ENCODE measurements at regions not wholly inside any gene's neighbourhood (a gene's known extent, or its start where the extent isn't known, plus 50 kb on each side); places are given as distances from the start of the nearest gene placed in this dataset.

GRCh38 chr13:34256236-34256635, 438.3 kb downstream of the RFC3 start:
- peak in 1 of 9 donors; percentile 9 for DNase-seq (ENCODE audit: low read depth in 6 of 9, low spot score in 9 of 9)
- H3K27ac ChIP-seq (ENCODE audit: low read depth in 1 of 2, low read length in 1 of 2): peak overlapping the region in 1 of 2 donors; percentile 43
- peaks cover 0 to 4% of the 10 kb centered on the region in 2 donors for H3K9me3 ChIP-seq (ENCODE audit: control insufficient read depth in 2 of 2, insufficient read depth in 1 of 2, low read length in 1 of 2)

GRCh38 chr13:34257966-34258365, 440.0 kb downstream of the RFC3 start:
- no peak overlapping the region for H3K27ac ChIP-seq (ENCODE audit: low read depth in 1 of 2, low read length in 1 of 2)
- peaks cover 0 to 4% of the 10 kb centered on the region in 2 donors for H3K9me3 ChIP-seq (ENCODE audit: control insufficient read depth in 2 of 2, insufficient read depth in 1 of 2, low read length in 1 of 2)
- H3K4me3 ChIP-seq (ENCODE audit: low read length in 2 of 2): no peak overlapping the region
- DNase-seq (ENCODE audit: low read depth in 6 of 9, low spot score in 9 of 9): peak in 1 of 9 donors; percentile 4
- H3K27me3 ChIP-seq (ENCODE audit: control insufficient read depth in 2 of 2, insufficient read depth in 1 of 2, low read length in 1 of 2): no peaks in the 10 kb centered on the region
- H3K36me3 ChIP-seq (ENCODE audit: control insufficient read depth in 2 of 2, insufficient read depth in 2 of 2, low read length in 1 of 2): no peaks in the 10 kb centered on the region
- no peaks in the 10 kb centered on the region for H3K4me1 ChIP-seq (ENCODE audit: control insufficient read depth in 2 of 2, insufficient read depth in 2 of 2, low read length in 2 of 2)
- 2% methylated on average over 4 of the region's 4 CpGs for WGBS

More at GRCh38 chr13:34256236-34256635, 438.3 kb downstream of the RFC3 start:
- H3K4me3 ChIP-seq (ENCODE audit: low read length in 2 of 2): no peak overlapping the region
- 22% methylated on average over 2 of the region's 2 CpGs for WGBS
- no peaks in the 10 kb centered on the region for H3K4me1 ChIP-seq (ENCODE audit: control insufficient read depth in 2 of 2, insufficient read depth in 2 of 2, low read length in 2 of 2)
- no peaks in the 10 kb centered on the region for H3K27me3 ChIP-seq (ENCODE audit: control insufficient read depth in 2 of 2, insufficient read depth in 1 of 2, low read length in 1 of 2)
- no peaks in the 10 kb centered on the region for H3K36me3 ChIP-seq (ENCODE audit: control insufficient read depth in 2 of 2, insufficient read depth in 2 of 2, low read length in 1 of 2)

GRCh38 chr13:34258646-34259386, 440.9 kb downstream of the RFC3 start:
- H3K36me3 ChIP-seq (ENCODE audit: control insufficient read depth in 2 of 2, insufficient read depth in 2 of 2, low read length in 1 of 2): no peaks in the 10 kb centered on the region
- DNase-seq (ENCODE audit: low read depth in 6 of 9, low spot score in 9 of 9): no peak
- WGBS: 90% methylated on average over 4 of the region's 4 CpGs
- peaks cover 0 to 4% of the 10 kb centered on the region in 2 donors for H3K9me3 ChIP-seq (ENCODE audit: control insufficient read depth in 2 of 2, insufficient read depth in 1 of 2, low read length in 1 of 2)
- no peaks in the 10 kb centered on the region for H3K4me1 ChIP-seq (ENCODE audit: control insufficient read depth in 2 of 2, insufficient read depth in 2 of 2, low read length in 2 of 2)
- H3K27me3 ChIP-seq (ENCODE audit: control insufficient read depth in 2 of 2, insufficient read depth in 1 of 2, low read length in 1 of 2): no peaks in the 10 kb centered on the region
- no peak overlapping the region for H3K27ac ChIP-seq (ENCODE audit: low read depth in 1 of 2, low read length in 1 of 2)
- no peak overlapping the region for H3K4me3 ChIP-seq (ENCODE audit: low read length in 2 of 2)

GRCh38 chr13:34263681-34264080, 445.7 kb downstream of the RFC3 start:
- no peaks in the 10 kb centered on the region for H3K36me3 ChIP-seq (ENCODE audit: control insufficient read depth in 2 of 2, insufficient read depth in 2 of 2, low read length in 1 of 2)
- H3K27me3 ChIP-seq (ENCODE audit: control insufficient read depth in 2 of 2, insufficient read depth in 1 of 2, low read length in 1 of 2): no peaks in the 10 kb centered on the region
- no peaks in the 10 kb centered on the region for H3K4me1 ChIP-seq (ENCODE audit: control insufficient read depth in 2 of 2, insufficient read depth in 2 of 2, low read length in 2 of 2)
- H3K9me3 ChIP-seq (ENCODE audit: control insufficient read depth in 2 of 2, insufficient read depth in 1 of 2, low read length in 1 of 2): no peaks in the 10 kb centered on the region
- no peak overlapping the region for H3K27ac ChIP-seq (ENCODE audit: low read depth in 1 of 2, low read length in 1 of 2)
- H3K4me3 ChIP-seq (ENCODE audit: low read length in 2 of 2): no peak overlapping the region
- 48% methylated on average over 4 of the region's 4 CpGs for WGBS
- DNase-seq (ENCODE audit: low read depth in 6 of 9, low spot score in 9 of 9): no peak

- H3K27ac ChIP-seq (ENCODE audit: low read depth in 1 of 2, low read length in 1 of 2): no peak overlapping the region
- no peak overlapping the region for H3K4me3 ChIP-seq (ENCODE audit: low read length in 2 of 2)
- no peaks in the 10 kb centered on the region for H3K4me1 ChIP-seq (ENCODE audit: control insufficient read depth in 2 of 2, insufficient read depth in 2 of 2, low read length in 2 of 2)
- H3K36me3 ChIP-seq (ENCODE audit: control insufficient read depth in 2 of 2, insufficient read depth in 2 of 2, low read length in 1 of 2): no peaks in the 10 kb centered on the region
- DNase-seq (ENCODE audit: low read depth in 6 of 9, low spot score in 9 of 9): no peak
- no peaks in the 10 kb centered on the region for H3K9me3 ChIP-seq (ENCODE audit: control insufficient read depth in 2 of 2, insufficient read depth in 1 of 2, low read length in 1 of 2)
- no peaks in the 10 kb centered on the region for H3K27me3 ChIP-seq (ENCODE audit: control insufficient read depth in 2 of 2, insufficient read depth in 1 of 2, low read length in 1 of 2)
- 95% methylated on average over 3 of the region's 3 CpGs for WGBS
Measured at GRCh38 chr13:34265046-34265679, 447.2 kb downstream of the RFC3 start.

GRCh38 chr13:34276764-34277163, 458.8 kb downstream of the RFC3 start:
- no peaks in the 10 kb centered on the region for H3K4me1 ChIP-seq (ENCODE audit: control insufficient read depth in 2 of 2, insufficient read depth in 2 of 2, low read length in 2 of 2)
- no peak overlapping the region for H3K27ac ChIP-seq (ENCODE audit: low read depth in 1 of 2, low read length in 1 of 2)
- 90% methylated on average over 3 of the region's 3 CpGs for whole genome bisulfite sequencing
- no peaks in the 10 kb centered on the region for H3K9me3 ChIP-seq (ENCODE audit: control insufficient read depth in 2 of 2, insufficient read depth in 1 of 2, low read length in 1 of 2)
- H3K4me3 ChIP-seq (ENCODE audit: low read length in 2 of 2): no peak overlapping the region
- no peaks in the 10 kb centered on the region for H3K36me3 ChIP-seq (ENCODE audit: control insufficient read depth in 2 of 2, insufficient read depth in 2 of 2, low read length in 1 of 2)
- no peaks in the 10 kb centered on the region for H3K27me3 ChIP-seq (ENCODE audit: control insufficient read depth in 2 of 2, insufficient read depth in 1 of 2, low read length in 1 of 2)
- DNase-seq (ENCODE audit: low read depth in 6 of 9, low spot score in 9 of 9): no peak

- Histone ChIP-seq H3K4me3 (ENCODE audit: low read length in 2 of 2) (no peak overlapping the region), H3K36me3 (ENCODE audit: control insufficient read depth in 2 of 2, insufficient read depth in 2 of 2, low read length in 1 of 2) (no peaks in the 10 kb centered on the region), H3K27me3 (ENCODE audit: control insufficient read depth in 2 of 2, insufficient read depth in 1 of 2, low read length in 1 of 2) (no peaks in the 10 kb centered on the region), H3K9me3 (ENCODE audit: control insufficient read depth in 2 of 2, insufficient read depth in 1 of 2, low read length in 1 of 2) (no peaks in the 10 kb centered on the region), H3K27ac (ENCODE audit: low read depth in 1 of 2, low read length in 1 of 2) (no peak overlapping the region), H3K4me1 (ENCODE audit: control insufficient read depth in 2 of 2, insufficient read depth in 2 of 2, low read length in 2 of 2) (no peaks in the 10 kb centered on the region)
- 12% methylated on average over 4 of the region's 4 CpGs for WGBS
- no peak for DNase-seq (ENCODE audit: low read depth in 6 of 9, low spot score in 9 of 9)
Measured at GRCh38 chr13:34277936-34278335, 460.0 kb downstream of the RFC3 start.

GRCh38 chr13:34278780-34279179, 460.8 kb downstream of the RFC3 start:
- no peak overlapping the region for H3K27ac ChIP-seq (ENCODE audit: low read depth in 1 of 2, low read length in 1 of 2)
- H3K9me3 ChIP-seq (ENCODE audit: control insufficient read depth in 2 of 2, insufficient read depth in 1 of 2, low read length in 1 of 2): no peaks in the 10 kb centered on the region
- no peak overlapping the region for H3K4me3 ChIP-seq (ENCODE audit: low read length in 2 of 2)
- DNase-seq (ENCODE audit: low read depth in 6 of 9, low spot score in 9 of 9): no peak
- no peaks in the 10 kb centered on the region for H3K27me3 ChIP-seq (ENCODE audit: control insufficient read depth in 2 of 2, insufficient read depth in 1 of 2, low read length in 1 of 2)
- no peaks in the 10 kb centered on the region for H3K36me3 ChIP-seq (ENCODE audit: control insufficient read depth in 2 of 2, insufficient read depth in 2 of 2, low read length in 1 of 2)
- 90% methylated on average over 2 of the region's 2 CpGs for WGBS
- H3K4me1 ChIP-seq (ENCODE audit: control insufficient read depth in 2 of 2, insufficient read depth in 2 of 2, low read length in 2 of 2): no peaks in the 10 kb centered on the region

GRCh38 chr13:34290661-34291060, 472.7 kb downstream of the RFC3 start:
- no peak overlapping the region for H3K4me3 ChIP-seq (ENCODE audit: low read length in 2 of 2)
- H3K27me3 ChIP-seq (ENCODE audit: control insufficient read depth in 2 of 2, insufficient read depth in 1 of 2, low read length in 1 of 2): no peaks in the 10 kb centered on the region
- DNase-seq (ENCODE audit: low read depth in 6 of 9, low spot score in 9 of 9): no peak
- no peak overlapping the region for H3K27ac ChIP-seq (ENCODE audit: low read depth in 1 of 2, low read length in 1 of 2)
- H3K36me3 ChIP-seq (ENCODE audit: control insufficient read depth in 2 of 2, insufficient read depth in 2 of 2, low read length in 1 of 2): no peaks in the 10 kb centered on the region
- no peaks in the 10 kb centered on the region for H3K4me1 ChIP-seq (ENCODE audit: control insufficient read depth in 2 of 2, insufficient read depth in 2 of 2, low read length in 2 of 2)
- no peaks in the 10 kb centered on the region for H3K9me3 ChIP-seq (ENCODE audit: control insufficient read depth in 2 of 2, insufficient read depth in 1 of 2, low read length in 1 of 2)

Data from thymus (tissue), 11 donors.